SIG-M5 (cell line): ENCODE measurements at regions not wholly inside any gene's neighbourhood (a gene's known extent, or its start where the extent isn't known, plus 50 kb on each side); places are given as distances from the start of the nearest gene placed in this dataset.
"Not testable (repeated sequence)": the region's sequence is repeated elsewhere in the genome, so short reads cannot be mapped to it uniquely, and the experiment has no call there.

Experiments used
- DNase-seq: peaks from one replicate; lab custom pipeline; 2025; lab: John Stamatoyannopoulos, UW

- DNase-seq = no peak
Observed at GRCh38 chr3:6018456-6018855, 830.9 kb downstream of the EDEM1 start.

- DNase-seq = no peak
Observed at GRCh38 chr3:6022621-6023020, 835.1 kb downstream of the EDEM1 start.

GRCh38 chr3:6025032-6025431, 835.9 kb upstream of the GRM7 start:
- DNase-seq = no peak

GRCh38 chr3:6030648-6031047, 830.3 kb upstream of the GRM7 start:
- DNase-seq = not testable (repeated sequence)

GRCh38 chr3:6035626-6036025, 825.3 kb upstream of the GRM7 start:
- no peak for DNase-seq

- DNase-seq = no peak
Observed at GRCh38 chr3:6039971-6040370, 820.9 kb upstream of the GRM7 start.

GRCh38 chr3:6041894-6042293, 819.0 kb upstream of the GRM7 start:
- no peak for DNase-seq

GRCh38 chr3:6047016-6047415, 813.9 kb upstream of the GRM7 start:
- DNase-seq = no peak

- no peak for DNase-seq
Observed at GRCh38 chr3:6060251-6060650, 800.7 kb upstream of the GRM7 start.

GRCh38 chr3:6062261-6063187, 798.4 kb upstream of the GRM7 start:
- DNase-seq = no peak

GRCh38 chr3:6066397-6066796, 794.5 kb upstream of the GRM7 start:
- DNase-seq = no peak

- DNase-seq = not testable (repeated sequence)
Observed at GRCh38 chr3:6066868-6067578, 793.9 kb upstream of the GRM7 start.

GRCh38 chr3:6074952-6075351, 786.0 kb upstream of the GRM7 start:
- no peak for DNase-seq

- DNase-seq = no peak
Observed at GRCh38 chr3:6078436-6078835, 782.5 kb upstream of the GRM7 start.

- no peak for DNase-seq
Observed at GRCh38 chr3:6079011-6079410, 781.9 kb upstream of the GRM7 start.

GRCh38 chr3:6079561-6080179, 781.2 kb upstream of the GRM7 start:
- no peak for DNase-seq

- no peak for DNase-seq
Observed at GRCh38 chr3:6088433-6088832, 772.5 kb upstream of the GRM7 start.

- no peak for DNase-seq
Observed at GRCh38 chr3:6089780-6090179, 771.1 kb upstream of the GRM7 start.

GRCh38 chr3:6091262-6091661, 769.7 kb upstream of the GRM7 start:
- DNase-seq = no peak

- DNase-seq = no peak
Observed at GRCh38 chr3:6095006-6095405, 765.9 kb upstream of the GRM7 start.

- no peak for DNase-seq
Observed at GRCh38 chr3:6097021-6097420, 763.9 kb upstream of the GRM7 start.

- DNase-seq = no peak
Observed at GRCh38 chr3:6097556-6097955, 763.4 kb upstream of the GRM7 start.
